ENCODE measurements at regions not wholly inside any gene's neighbourhood (a gene's known extent, or its start where the extent isn't known, plus 50 kb on each side); places are given as distances from the start of the nearest gene placed in this dataset.

- TF ChIP-seq, protein P1, sequence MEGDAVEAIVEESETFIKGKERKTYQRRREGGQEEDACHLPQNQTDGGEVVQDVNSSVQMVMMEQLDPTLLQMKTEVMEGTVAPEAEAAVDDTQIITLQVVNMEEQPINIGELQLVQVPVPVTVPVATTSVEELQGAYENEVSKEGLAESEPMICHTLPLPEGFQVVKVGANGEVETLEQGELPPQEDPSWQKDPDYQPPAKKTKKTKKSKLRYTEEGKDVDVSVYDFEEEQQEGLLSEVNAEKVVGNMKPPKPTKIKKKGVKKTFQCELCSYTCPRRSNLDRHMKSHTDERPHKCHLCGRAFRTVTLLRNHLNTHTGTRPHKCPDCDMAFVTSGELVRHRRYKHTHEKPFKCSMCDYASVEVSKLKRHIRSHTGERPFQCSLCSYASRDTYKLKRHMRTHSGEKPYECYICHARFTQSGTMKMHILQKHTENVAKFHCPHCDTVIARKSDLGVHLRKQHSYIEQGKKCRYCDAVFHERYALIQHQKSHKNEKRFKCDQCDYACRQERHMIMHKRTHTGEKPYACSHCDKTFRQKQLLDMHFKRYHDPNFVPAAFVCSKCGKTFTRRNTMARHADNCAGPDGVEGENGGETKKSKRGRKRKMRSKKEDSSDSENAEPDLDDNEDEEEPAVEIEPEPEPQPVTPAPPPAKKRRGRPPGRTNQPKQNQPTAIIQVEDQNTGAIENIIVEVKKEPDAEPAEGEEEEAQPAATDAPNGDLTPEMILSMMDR (IDR thresholded peaks at IDR 0.05; ENCODE audit: low read length): no peak
- TF ChIP-seq EZH2 (IDR thresholded peaks at IDR 0.05; ENCODE audit: borderline replicate concordance, low read length): no peak
Measured at GRCh38 chr17:33952425-33952824, 302.7 kb upstream of the CCL2 start.
